Stimulated activated CD4-positive, alpha-beta T cell treated with anti-CD3 and anti-CD28 coated beads, Interleukin-1b, Interleukin-23, amount 100 ng/mL, for 4 hours (primary cell): ENCODE measurements at regions not wholly inside any gene's neighbourhood (a gene's known extent, or its start where the extent isn't known, plus 50 kb on each side); places are given as distances from the start of the nearest gene placed in this dataset.

ENCODE experiments used
- DNase-seq, 2 donors: peaks; one replicate each; pipeline ENCODE4 v3.0.0-alpha.2; 2020; ENCODE audit warnings: low read depth in 2 of 2

DNA sequence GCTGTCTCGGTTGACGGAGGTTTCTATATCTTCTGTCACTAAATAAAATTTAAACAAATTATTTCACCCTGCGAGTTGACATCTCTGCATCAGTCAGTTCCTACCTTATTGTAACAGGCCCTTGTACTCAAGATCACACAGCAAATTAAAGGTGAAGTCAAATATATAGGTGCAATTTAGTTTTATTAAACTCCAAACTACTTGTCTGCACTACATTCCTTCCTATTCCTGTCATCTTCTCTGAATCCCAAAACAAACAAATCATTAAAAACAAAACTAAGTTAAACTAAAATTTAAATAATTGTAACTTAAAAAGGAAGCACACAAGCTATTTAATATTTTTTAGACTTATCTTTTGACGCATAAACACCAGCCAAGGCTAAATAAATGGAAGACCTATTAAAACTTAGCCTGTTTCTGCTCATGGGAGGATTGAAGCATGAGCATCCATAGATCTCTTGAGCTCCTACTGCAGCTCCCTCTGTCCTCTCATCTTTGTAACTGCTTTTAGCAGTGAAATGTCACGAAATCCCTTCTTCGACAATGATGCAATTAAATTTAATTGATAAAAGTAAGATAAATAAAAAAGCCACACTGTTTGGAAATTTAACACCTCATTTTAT lies 1152.3 kb upstream of the GJE1 start:
- DNase-seq: no peak

DNA sequence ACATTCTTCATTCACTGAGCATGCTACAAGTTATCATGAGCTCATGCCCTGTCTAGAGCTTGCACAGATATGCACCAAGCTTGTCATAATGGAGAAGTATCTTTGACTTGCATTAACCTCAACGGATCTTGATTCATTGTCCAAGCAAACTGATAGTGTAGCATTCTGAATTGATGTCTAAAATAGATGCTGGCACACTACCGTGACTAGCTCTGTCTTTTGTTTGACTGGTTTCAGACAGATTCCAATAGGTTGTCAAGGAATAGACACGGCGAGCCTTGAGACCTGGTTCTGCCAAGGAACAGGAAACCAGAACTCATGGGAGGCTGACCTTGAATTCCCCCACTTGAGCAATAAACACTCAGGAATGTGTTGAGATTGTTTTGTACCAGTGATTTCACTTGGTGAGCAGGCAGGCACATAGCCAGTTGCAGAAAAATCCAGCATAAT lies 1153.1 kb upstream of the GJE1 start:
- DNase-seq: no peak

DNA sequence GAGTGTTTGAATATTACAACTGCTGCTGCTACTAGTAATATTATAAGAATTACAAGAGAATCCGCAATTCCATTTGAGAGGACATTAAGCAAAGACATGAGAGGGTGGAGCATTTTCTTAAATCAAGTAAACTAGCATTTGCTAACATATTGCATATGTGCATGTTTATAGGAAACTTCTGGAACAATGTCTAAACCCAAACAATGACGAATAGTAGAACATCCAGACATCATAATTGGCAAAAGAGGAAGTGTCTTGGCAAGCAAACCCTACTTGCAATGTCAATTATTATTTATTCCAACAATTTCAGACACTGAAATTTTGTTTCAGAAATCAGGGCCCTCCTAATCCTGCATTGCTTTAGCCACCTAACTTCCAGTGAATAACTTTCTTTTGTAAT lies 1155.3 kb upstream of the GJE1 start:
- no peak for DNase-seq

DNA sequence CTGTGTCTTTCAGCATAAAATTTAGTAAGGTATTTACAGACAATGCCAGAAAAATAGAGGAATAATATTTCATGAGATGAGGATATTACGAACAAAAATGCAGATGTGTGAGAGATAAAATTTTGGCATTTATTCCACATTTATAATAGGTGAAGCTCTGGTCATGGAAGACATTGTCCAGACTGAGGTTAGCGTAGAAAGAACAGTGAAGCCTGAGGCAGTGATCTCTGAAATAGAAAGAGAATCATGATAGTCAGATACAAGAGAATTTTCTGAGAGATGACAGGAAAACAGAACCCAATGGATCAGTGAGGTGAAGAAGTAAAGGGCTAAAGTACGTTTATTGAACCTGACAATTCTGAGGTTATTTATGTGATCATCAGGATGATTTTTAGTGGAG lies 1155.9 kb upstream of the GJE1 start:
- no peak for DNase-seq

DNA sequence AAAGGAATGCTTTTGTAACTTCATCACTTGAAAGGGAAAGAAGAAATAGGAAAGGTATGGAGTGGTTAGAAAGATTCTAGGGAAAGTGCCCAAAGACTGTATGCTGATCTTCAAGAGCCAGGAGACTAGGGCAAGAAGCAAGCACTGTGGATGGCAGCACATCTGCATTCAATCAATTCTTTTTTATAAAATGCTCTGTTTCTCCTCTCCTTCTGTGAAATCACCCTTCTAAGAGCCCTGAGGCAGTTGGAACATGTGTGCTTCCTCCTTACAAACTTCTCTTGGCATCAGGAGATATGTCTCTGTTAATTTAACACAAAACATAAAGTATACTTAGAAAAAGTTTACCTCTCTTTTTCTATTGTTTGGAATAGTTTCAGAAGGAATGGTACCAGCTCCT lies 1162.2 kb upstream of the GJE1 start:
- DNase-seq: no peak

DNA sequence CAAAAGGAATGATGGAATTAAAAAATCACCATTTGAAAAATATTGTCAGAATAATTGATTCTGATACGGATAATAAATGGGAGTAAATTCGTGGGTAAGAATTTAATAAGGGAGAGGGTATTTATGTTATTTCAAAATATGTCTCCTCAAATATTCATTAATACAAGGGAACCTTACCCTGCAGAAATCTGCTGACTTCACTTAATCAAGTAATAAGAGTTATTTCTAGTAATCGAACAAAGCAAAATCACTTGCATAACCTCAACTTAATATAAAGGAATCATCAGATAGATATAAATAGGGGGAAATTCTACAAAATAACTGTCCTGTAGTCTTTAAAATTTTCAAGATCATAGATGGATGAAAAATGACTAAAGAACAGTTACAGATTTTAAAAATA lies 1164.7 kb upstream of the GJE1 start:
- no peak for DNase-seq

DNA sequence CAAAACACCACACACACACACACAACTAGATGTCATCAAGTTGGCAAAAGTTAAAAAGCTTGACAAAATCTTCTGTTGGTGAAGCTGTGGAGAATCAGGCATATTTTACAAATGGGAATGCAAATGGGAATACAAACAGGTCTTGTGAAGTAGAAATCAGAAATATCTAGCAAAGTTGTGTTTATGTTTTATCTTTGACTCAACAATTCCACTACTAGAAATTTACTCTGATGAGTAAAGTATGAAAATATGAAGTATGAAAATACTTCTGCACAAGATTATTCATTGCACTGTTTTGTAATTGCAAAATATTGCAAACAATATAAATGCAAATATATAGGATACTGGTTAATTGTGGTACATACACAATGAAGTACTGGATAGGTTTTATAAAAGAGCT lies 1166.0 kb upstream of the GJE1 start:
- DNase-seq: no peak

DNA sequence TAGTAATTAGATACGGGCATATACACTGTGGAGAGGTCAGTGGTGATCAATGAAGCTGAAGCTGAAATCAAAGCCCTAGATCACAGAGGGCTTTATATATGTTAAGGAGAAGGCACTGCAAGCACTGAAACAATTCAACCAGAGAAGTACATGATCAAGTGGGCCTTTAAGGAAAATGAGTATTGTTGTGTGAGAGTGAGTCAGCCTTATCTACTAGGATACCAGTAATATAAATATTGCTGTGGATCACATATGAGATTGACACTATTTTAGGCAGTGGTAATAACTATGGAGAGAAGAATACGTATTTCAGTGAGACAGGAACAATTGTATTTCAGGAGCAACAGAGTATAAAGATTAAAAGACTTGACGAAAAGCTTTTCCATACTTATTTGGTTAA lies 1172.2 kb upstream of the GJE1 start:
- no peak for DNase-seq

DNA sequence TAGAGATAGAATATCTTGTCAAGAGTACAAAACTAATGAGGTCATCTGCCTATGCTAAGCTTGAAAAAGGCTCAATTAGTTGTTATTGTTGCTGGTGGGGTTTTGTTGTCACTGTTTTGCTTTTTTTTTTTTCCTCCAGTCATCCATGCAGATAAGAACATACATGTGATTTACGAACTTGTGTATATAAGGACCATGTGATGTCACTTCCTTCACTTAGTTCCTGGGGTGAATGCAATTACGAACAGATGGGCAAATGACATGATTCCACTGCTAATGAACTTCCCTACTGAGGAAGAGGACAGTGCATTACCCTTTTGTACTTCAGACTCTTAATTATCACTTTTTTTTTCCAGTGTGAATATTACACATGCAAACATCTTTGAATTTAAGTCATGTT lies 1175.3 kb upstream of the GJE1 start:
- no peak for DNase-seq

DNA sequence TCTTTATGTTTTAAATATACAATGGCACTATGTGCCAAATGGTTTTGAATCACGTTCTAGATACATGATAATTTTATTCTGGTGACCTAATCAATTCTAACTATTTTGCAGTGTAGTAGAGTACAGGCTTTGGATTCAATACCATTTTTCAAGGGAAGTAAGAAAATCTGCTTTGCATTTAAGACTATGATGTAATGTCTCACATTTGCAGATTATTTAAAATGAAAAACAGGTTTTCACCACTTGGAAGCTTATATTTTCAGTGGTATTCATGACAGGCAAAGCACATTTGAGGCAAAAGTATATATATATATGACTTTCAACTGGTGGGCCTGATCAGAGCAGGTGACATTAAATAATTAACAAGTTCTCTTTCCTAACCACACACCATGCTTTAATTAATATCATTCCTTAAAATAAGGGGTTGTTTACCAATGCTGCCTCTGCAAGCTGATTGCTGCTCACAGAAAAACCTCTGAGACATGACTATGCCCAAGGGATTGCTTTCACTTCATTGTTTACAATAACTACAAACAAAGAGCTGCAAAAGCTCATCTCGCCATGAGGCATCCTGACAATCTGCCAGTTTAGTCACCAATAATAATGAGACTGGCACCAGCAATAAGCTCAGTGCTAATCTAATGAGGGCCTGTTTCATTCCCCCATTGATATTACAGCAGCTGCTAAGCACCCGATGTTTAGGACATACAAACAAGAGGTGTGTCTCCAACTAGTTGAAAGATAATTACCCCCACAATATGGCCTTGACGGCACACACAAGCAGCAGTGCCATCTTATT lies 1176.0 kb upstream of the GJE1 start:
- no peak for DNase-seq

DNA sequence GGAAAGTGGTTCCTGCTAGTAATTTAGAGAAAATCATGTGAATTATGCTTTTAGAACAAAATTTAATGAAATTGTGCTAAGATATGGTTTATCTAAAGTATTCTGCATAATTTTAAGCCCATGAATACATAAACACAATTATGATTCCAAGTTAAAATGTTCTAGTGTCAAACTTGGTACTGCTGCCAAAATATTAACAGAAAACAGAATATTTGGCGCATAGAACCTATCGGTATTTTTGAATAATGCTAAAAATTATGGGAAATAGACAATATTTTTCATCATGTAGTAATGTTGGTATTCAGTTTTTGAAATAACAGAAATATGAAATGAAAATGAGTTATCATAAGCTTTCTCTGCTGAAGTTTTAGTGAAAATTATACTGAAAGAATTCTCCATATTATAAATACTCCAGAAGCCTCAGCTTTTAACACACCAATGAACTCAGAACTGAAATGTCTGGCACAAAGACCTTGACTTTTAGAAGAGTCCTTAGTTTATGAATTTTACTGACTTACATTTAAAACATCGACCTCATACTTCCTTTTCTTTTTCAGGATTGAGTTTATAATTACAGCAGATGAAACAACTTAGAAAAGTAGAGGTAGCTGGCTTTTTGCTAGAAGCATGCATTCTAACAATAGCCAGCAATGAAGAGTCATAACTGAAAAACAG lies 1192.3 kb upstream of the GJE1 start:
- no peak for DNase-seq

DNA sequence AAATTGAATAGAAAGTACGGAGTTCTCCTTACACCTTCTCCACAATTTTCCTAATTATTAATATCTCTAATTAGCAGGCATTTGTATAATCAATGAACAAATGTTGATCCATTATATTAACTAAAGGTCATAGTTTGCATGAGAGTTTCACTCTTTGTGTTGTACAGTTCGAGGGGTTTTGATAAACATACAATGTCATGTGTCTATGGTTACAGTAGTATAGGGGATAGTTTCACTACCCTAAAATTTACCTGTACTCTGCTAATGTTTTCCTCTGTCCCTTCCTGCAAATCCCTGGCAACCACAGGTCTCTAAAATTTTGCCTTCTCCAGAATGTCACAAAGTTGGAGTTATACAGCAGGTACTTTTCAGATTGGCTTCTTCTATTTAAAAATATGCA lies 1199.8 kb upstream of the GJE1 start:
- DNase-seq: no peak

DNA sequence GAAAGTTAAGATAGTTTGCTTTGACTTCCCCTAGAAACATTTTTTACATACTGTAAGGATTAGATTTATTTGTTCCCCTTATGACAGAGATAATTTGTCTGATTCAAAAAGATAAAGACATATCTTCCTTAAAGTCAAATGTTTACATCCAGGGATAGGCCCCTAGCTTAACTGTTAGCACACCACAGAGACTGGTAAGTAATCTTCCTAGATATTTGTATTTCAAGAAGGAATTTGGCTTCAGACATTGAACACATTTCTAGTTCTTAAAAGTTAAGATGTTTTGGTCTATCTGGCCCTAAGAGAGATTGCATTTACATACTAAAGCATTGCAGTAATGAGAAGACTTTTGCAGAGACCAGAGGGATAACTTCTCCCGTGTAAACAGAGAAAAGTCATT lies 1201.1 kb upstream of the GJE1 start:
- DNase-seq: no peak

DNA sequence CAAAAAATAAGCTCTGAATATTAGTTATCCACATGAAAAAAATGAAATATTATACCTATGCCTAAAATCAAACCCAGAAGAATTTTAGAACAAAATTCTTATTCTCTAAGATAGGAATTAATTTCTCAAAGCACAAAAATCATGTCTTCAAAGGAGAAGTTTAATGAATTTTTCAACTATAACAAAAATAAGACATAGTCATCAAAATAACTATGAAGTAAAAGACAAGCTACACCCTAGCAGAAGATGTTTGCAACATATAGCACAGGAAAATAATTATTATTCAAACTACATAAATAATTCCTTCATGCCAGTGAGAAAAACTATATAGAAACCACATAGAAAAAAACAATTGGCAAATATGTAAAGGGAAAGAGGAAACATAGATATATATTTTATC lies 1203.6 kb upstream of the GJE1 start:
- DNase-seq: no peak

DNA sequence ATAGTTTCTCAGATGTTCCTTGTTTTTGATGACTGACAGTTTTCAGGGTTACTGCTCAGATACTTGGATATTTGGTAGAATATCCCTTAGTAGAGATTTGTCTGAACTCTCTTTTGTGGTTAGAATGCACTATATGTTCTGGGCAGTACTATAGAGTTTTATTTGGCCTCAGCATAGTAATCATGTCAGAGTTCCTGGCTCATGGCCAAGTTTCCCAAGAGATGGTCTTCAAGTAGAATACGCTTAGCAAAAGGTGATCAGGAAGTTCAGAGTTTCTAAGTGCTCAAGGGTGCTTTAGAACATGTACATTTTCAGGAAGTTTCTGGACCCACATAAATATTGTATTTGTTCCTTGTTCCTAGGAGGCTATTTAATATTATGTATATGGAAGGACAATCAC lies 1209.7 kb upstream of the GJE1 start:
- DNase-seq: no peak

DNA sequence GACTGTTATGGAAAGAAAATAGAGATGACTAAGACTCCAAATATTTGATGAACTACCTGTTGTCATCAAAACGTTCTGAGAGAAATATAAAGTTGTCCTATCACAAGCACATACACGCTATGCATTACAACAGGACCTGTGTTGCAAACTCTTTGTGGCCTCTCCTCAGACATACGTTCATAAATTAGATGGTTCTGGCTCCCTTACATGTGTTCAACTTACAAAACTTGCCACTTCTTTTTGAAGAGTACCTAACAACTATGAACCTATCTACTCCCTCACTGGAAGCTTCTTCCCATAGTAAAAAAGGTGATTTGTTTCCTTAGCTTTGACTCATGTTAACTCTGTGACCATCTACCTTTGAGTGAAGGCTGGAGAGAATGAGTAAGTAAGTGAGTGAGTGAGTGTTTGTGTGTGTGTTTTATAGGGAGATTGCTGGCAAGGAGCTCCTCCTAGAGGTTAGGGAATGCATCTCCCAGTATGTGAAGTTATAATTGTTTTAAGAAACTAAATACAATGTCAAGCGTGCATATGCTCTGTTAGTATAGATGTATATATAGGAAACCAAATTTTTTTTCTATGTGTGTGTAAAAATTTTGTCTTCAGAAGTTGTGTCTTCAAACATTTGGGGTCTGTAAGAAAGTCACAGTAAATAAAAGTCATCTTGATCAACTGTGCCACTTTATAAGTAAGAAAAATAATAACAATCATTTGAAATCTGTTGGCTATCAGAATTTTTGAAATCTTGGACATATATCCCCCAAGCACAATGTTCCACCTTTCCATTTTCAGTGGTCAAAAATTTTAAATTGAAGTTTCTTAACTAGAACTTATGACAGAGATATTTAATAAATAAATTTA lies 1211.1 kb upstream of the GJE1 start:
- no peak for DNase-seq

DNA sequence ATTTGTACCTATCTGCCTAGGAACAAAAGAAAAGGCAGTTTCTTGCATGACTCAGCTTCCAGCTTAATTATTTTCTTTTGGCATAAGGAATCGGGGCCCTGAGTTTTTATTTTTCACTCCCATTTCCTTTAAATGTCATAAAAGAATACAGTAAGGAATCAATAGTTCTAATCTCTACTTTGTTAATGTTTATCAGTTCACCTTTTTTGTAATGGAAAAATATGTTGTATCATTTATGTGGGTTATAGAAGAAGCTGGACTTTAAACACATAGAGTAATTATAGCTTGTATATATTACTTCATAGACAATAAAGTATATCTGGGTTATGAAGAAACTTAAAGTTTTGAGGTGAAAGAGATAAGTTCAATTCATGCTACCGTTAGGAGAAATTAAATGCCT lies 1214.8 kb upstream of the GJE1 start:
- no peak for DNase-seq

DNA sequence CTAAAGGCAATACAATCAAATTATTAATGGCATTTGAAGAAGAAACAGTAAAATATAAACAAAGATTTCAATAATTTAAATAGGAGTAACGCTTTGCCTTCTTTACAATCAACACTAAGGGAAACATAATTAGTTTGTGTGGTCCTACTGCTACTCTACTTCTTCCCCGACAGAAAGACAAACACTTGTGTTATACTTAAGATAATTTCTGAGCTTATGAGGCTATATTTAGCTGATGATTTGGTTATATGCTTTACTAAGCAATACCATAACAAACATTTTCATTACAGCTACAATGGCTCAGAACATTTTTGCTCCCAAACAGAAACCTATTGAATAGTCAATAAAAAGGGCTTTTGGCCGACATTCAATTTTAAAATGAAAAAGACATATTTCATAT lies 1217.2 kb upstream of the GJE1 start:
- no peak for DNase-seq

DNA sequence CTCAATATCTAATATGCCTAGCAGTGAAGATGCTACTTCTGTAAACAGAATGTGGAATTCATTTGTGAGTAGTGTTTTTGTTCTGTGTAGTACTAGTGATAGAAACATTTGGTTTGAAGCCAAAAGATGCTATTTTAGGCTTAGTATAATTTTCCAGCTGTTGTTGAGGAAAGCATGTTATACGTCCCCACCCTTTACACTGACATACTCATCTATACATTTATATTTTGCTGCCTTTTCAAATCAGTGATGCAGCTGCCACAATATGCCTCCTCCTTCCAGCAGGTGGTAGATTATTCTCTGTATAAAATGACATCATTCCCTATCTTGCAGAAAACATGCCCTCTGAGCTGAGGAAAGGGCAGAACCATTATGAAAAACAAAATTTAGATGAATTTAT lies 1217.6 kb upstream of the GJE1 start:
- no peak for DNase-seq

DNA sequence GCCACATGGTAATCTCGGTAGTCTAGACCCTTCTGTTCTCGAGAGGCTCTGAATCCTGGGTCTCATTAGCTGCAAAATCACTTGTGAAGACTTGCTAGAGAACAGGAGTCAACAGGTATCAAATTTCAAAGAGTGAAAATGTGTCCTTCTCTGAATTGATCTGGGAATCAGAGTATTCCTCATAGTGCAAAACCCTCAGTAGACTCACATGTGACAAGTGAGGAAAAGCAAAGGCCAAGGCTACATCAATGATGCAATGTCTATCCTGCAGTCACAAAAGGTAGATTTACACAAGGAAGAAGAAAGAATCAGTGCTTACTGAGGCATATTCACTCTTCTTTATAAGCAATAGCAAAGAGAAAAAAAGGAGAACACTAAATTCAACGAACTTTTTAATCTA lies 1220.0 kb upstream of the GJE1 start:
- DNase-seq: no peak

DNA sequence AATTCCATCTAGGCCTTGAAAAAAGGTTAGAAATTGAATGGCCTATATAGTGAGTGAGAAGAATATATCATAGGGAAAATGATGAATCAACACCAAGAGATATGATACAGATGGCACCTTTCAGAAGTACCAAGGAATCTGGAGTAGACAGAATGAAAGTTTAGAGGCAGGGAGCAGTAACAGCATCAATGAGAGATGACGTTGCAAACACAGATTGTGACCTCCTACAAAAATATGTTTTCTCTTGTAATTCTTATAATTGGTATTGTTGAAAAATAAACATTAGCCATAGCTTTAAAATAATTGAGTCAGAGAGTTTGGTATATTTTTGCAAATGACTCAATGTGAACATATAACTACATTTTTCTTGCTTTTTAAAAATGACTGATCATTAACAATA lies 1223.1 kb upstream of the GJE1 start:
- DNase-seq: no peak

DNA sequence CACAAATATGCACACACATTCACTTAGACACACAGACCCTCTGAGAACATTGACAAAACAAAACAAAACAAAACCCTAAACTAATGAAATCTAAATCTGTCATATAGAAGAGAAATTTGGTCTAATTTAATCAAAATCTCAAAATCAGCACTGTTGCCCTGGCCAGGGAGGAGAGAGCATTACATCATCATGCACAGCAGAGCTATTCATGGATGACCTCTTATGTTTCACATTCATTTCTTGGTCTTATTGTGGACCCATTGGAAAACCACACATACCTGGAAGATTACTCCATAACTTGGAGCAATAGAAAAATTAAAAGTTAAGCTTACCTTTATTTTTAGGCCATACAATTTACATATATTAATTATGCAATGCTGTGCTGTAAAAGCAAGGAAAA lies 1223.6 kb upstream of the GJE1 start:
- DNase-seq: no peak
